ENCODE measurements at regions not wholly inside any gene's neighbourhood (a gene's known extent, or its start where the extent isn't known, plus 50 kb on each side); places are given as distances from the start of the nearest gene placed in this dataset.

GRCh38 chr12:39138268-39138667 is 232.9 kb upstream of the CPNE8 start (continued):
- TF ChIP-seq CHD7 (IDR thresholded peaks at IDR 0.05; ENCODE audit: insufficient replicate concordance, low read length) (no peak), SRF (IDR thresholded peaks at IDR 0.05; ENCODE audit: low read depth, low read length) (no peak), TCF12 (IDR thresholded peaks at IDR 0.05; ENCODE audit: low read depth, low read length) (no peak)
